AG04449 (cell line): ENCODE measurements at regions not wholly inside any gene's neighbourhood (a gene's known extent, or its start where the extent isn't known, plus 50 kb on each side); places are given as distances from the start of the nearest gene placed in this dataset.

Experiments used
- CTCF ChIA-PET: fragments of 350-600 bp; formaldehyde crosslinking; extraction: SDS; loops from one replicate; lab custom pipeline; 2021; ENCODE audit warnings: antibody characterized with exemption; lab: Yijun Ruan, JAX
- POLR2A ChIA-PET: fragments of 400-600, 350-600 bp; formaldehyde crosslinking; extraction: SDS; loops from one replicate; lab custom pipeline; 2020; ENCODE audit warnings: antibody characterized with exemption, inconsistent platforms; lab: Yijun Ruan, JAX
- DNase-seq: peaks from one replicate; pipeline ENCODE4 v3.0.0-alpha.2; 2010; ENCODE audit warnings: low read depth, low spot score
- H3K4me3 ChIP-seq: 2 replicates; pipeline ENCODE4 v1.5.1; 2011; ENCODE audit warnings: low read depth, mild to moderate bottlenecking, control low read depth, low read length
- CTCF ChIP-seq: IDR thresholded peaks from one replicate; pipeline ENCODE4 v1.5.1; 2011; ENCODE audit warnings: mild to moderate bottlenecking, moderate library complexity, low read length, control low read depth, inconsistent platforms; ENCODE audit not compliant: insufficient read depth; ENCODE audit errors: missing control alignments

GRCh38 chr13:34419025-34419424 is 523.0 kb upstream of the NBEA start:
- TF ChIP-seq CTCF: no peak
- DNase-seq: no peak
- ChIA-PET CTCF (no interaction called here), POLR2A (no interaction called here)
- no peak overlapping the region for H3K4me3 ChIP-seq

- H3K4me3 ChIP-seq: no peak overlapping the region
- TF ChIP-seq CTCF: no peak
- ChIA-PET POLR2A (no interaction called here), CTCF (no interaction called here)
- no peak for DNase-seq
Observed at GRCh38 chr13:34419755-34420154, 522.3 kb upstream of the NBEA start.

DNA sequence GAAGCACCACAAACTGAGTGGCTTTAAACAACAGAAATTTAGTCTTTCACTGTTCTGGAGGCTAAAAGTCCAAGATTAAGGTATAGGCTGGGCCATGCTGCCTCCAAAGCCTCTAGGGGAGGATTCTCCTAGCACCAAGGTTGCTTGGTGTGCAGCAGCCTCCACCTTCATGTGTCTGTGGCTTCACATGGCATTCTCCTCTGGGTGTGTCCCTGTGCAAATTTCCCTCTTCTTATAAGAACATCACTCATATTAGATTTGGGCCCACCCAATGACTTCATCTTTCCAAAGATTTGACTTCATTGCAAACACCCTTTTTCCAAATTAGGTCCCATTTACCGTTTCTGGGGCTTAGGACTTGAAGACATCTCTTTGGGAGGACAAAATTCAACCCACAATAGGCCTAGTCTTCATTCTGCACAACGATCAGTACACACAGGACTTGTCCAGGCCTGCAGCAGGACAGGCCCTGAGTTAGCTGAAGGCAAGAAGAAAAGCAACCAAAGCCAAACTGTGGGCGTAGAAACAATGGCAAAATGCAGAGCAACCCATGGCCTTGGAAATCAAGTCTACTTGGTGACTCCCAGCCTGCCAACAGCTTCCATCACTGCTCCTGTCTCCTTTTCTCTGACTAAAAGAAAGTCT is 521.2 kb upstream of the NBEA start:
- ChIA-PET POLR2A (no interaction called here), CTCF (no interaction called here)
- DNase-seq: no peak
- TF ChIP-seq CTCF: no peak
- H3K4me3 ChIP-seq: no peak overlapping the region

DNA sequence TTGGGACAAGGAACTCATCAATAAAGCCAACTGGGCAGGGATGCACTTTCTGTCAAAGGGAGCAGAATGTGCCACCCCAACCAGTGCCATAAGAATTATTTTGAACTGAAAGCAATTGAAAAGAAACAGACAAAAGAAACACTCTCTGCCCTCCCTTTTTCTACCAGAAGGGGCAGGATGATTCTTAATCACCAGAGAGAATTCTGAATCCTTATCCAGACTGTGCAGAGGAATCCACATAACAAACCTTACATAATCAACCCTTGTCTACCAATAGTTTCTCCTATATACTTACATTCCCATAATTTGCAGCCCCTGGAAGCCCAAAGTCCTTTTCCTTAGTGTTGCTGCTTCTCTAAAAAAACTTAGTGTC is 520.7 kb upstream of the NBEA start:
- H3K4me3 ChIP-seq: no peak overlapping the region
- peak; percentile 11 for TF ChIP-seq CTCF
- POLR2A ChIA-PET: no interaction called here
- CTCF ChIA-PET: no interaction called here
- no peak for DNase-seq

- no peak overlapping the region for H3K4me3 ChIP-seq
- CTCF ChIA-PET: no interaction called here
- no peak for TF ChIP-seq CTCF
- POLR2A ChIA-PET: no interaction called here
- DNase-seq: no peak
Observed at GRCh38 chr13:34421858-34422475, 520.1 kb upstream of the NBEA start.

- ChIA-PET CTCF (no interaction called here), POLR2A (no interaction called here)
- no peak for DNase-seq
- H3K4me3 ChIP-seq: no peak overlapping the region
- TF ChIP-seq CTCF: no peak
Observed at GRCh38 chr13:34422956-34423355, 519.1 kb upstream of the NBEA start.
